ENCODE measurements at regions not wholly inside any gene's neighbourhood (a gene's known extent, or its start where the extent isn't known, plus 50 kb on each side); places are given as distances from the start of the nearest gene placed in this dataset.
"Not testable (repeated sequence)": the region's sequence is repeated elsewhere in the genome, so short reads cannot be mapped to it uniquely, and the experiment has no call there.

- 91% methylated on average over 9 of the region's 9 CpGs for WGBS (ENCODE audit: low lambda C conversion rate, missing lambda C conversion rate)
- peaks cover 3% of the 10 kb centered on the region for H3K4me1 ChIP-seq (ENCODE audit: insufficient read depth)
- H3K79me2 ChIP-seq: no peaks in the 10 kb centered on the region
- no peaks in the 10 kb centered on the region for H3K9me2 ChIP-seq (replicated peaks; ENCODE audit: insufficient read depth)
- no peaks in the 10 kb centered on the region for H3K9me3 ChIP-seq (ENCODE audit: low read depth)
- no peak for DNase-seq (ENCODE audit: low spot score)
- no peak for TF ChIP-seq EZH2 (IDR thresholded peaks at IDR 0.05; ENCODE audit: borderline replicate concordance)
- TF ChIP-seq EZH2phosphoT487 (IDR thresholded peaks at IDR 0.05; ENCODE audit: low read depth, severe bottlenecking, unreplicated experiment): no peak
- no peak for TF ChIP-seq CTCF (IDR thresholded peaks at IDR 0.05; ENCODE audit: poor library complexity)
- H3K27ac ChIP-seq: no peak overlapping the region
- H3K36me3 ChIP-seq (replicated peaks; ENCODE audit: insufficient read depth, low read depth): no peaks in the 10 kb centered on the region
- no peaks in the 10 kb centered on the region for H3K27me3 ChIP-seq
- no peak overlapping the region for H2AFZ ChIP-seq
- no peaks in the 10 kb centered on the region for H4K20me1 ChIP-seq (ENCODE audit: insufficient read depth, poor library complexity, severe bottlenecking)
- no peak overlapping the region for H3K4me2 ChIP-seq
- H3K4me3 ChIP-seq: no peak overlapping the region
These were observed 61.4 kb upstream of the E2F3 start for GRCh38 chr6:20340068-20340848.

GRCh38 chr6:20341096-20341495 is 60.6 kb upstream of the E2F3 start:
- no peak overlapping the region for H2AFZ ChIP-seq
- H3K27me3 ChIP-seq: no peaks in the 10 kb centered on the region
- H4K20me1 ChIP-seq (ENCODE audit: insufficient read depth, poor library complexity, severe bottlenecking): no peaks in the 10 kb centered on the region
- no peak overlapping the region for H3K4me3 ChIP-seq
- TF ChIP-seq CTCF (IDR thresholded peaks at IDR 0.05; ENCODE audit: poor library complexity) (no peak), EZH2 (IDR thresholded peaks at IDR 0.05; ENCODE audit: borderline replicate concordance) (no peak), EZH2phosphoT487 (IDR thresholded peaks at IDR 0.05; ENCODE audit: low read depth, severe bottlenecking, unreplicated experiment) (no peak)
- H3K36me3 ChIP-seq (replicated peaks; ENCODE audit: insufficient read depth, low read depth): no peaks in the 10 kb centered on the region
- WGBS (ENCODE audit: low lambda C conversion rate, missing lambda C conversion rate): 83% methylated on average over 2 of the region's 2 CpGs
- no peak overlapping the region for H3K27ac ChIP-seq
- no peak for DNase-seq (ENCODE audit: low spot score)
- H3K9me2 ChIP-seq (replicated peaks; ENCODE audit: insufficient read depth): no peaks in the 10 kb centered on the region
- no peak overlapping the region for H3K4me2 ChIP-seq
- no peaks in the 10 kb centered on the region for H3K79me2 ChIP-seq
- H3K4me1 ChIP-seq (ENCODE audit: insufficient read depth): peaks cover 2% of the 10 kb centered on the region
- H3K9me3 ChIP-seq (ENCODE audit: low read depth): no peaks in the 10 kb centered on the region

- H3K36me3 ChIP-seq (replicated peaks; ENCODE audit: insufficient read depth, low read depth): no peaks in the 10 kb centered on the region
- H3K27me3 ChIP-seq: no peaks in the 10 kb centered on the region
- TF ChIP-seq CTCF (IDR thresholded peaks at IDR 0.05; ENCODE audit: poor library complexity): no peak
- TF ChIP-seq EZH2phosphoT487 (IDR thresholded peaks at IDR 0.05; ENCODE audit: low read depth, severe bottlenecking, unreplicated experiment): no peak
- no peak for TF ChIP-seq EZH2 (IDR thresholded peaks at IDR 0.05; ENCODE audit: borderline replicate concordance)
- H2AFZ ChIP-seq: no peak overlapping the region
- no peak for DNase-seq (ENCODE audit: low spot score)
- H3K79me2 ChIP-seq: no peaks in the 10 kb centered on the region
- no peak overlapping the region for H3K4me2 ChIP-seq
- 94% methylated on average over 4 of the region's 4 CpGs for WGBS (ENCODE audit: low lambda C conversion rate, missing lambda C conversion rate)
- no peak overlapping the region for H3K27ac ChIP-seq
- no peaks in the 10 kb centered on the region for H3K4me1 ChIP-seq (ENCODE audit: insufficient read depth)
- no peak overlapping the region for H3K4me3 ChIP-seq
- H3K9me3 ChIP-seq (ENCODE audit: low read depth): no peaks in the 10 kb centered on the region
- no peaks in the 10 kb centered on the region for H4K20me1 ChIP-seq (ENCODE audit: insufficient read depth, poor library complexity, severe bottlenecking)
- no peaks in the 10 kb centered on the region for H3K9me2 ChIP-seq (replicated peaks; ENCODE audit: insufficient read depth)
These were observed 60.1 kb upstream of the E2F3 start for GRCh38 chr6:20341564-20341963.

GRCh38 chr6:20346948-20347347 is 54.7 kb upstream of the E2F3 start:
- not testable (repeated sequence) for H3K27me3 ChIP-seq; H4K20me1 ChIP-seq (ENCODE audit: insufficient read depth, poor library complexity, severe bottlenecking); H3K79me2 ChIP-seq; H3K9me3 ChIP-seq (ENCODE audit: low read depth); H2AFZ ChIP-seq; H3K27ac ChIP-seq; H3K4me3 ChIP-seq; H3K4me1 ChIP-seq (ENCODE audit: insufficient read depth); DNase-seq (ENCODE audit: low spot score); H3K36me3 ChIP-seq (replicated peaks; ENCODE audit: insufficient read depth, low read depth); H3K9me2 ChIP-seq (replicated peaks; ENCODE audit: insufficient read depth); H3K4me2 ChIP-seq
- 89% methylated on average over 3 of the region's 4 CpGs for WGBS (ENCODE audit: low lambda C conversion rate, missing lambda C conversion rate)

Measured in hepatocyte (in vitro differentiated cells).